NT2/D1 (cell line): ENCODE measurements at regions not wholly inside any gene's neighbourhood (a gene's known extent, or its start where the extent isn't known, plus 50 kb on each side); places are given as distances from the start of the nearest gene placed in this dataset.

Experiments
- SUZ12 ChIP-seq: IDR thresholded peaks from 2 replicates; pipeline ENCODE4 v1.6.1; 2011; ENCODE audit not compliant: insufficient read length, insufficient read depth; ENCODE audit errors: extremely low read depth
- ZNF274 ChIP-seq: IDR thresholded peaks from 2 replicates; pipeline ENCODE4 v1.6.1; 2011; ENCODE audit warnings: mild to moderate bottlenecking, low read depth, low read length

- TF ChIP-seq SUZ12 = no peak
- no peak for TF ChIP-seq ZNF274
These were observed 144.4 kb upstream of the NR4A3 start for GRCh38 chr9:99677281-99677680.
